ENCODE measurements at regions not wholly inside any gene's neighbourhood (a gene's known extent, or its start where the extent isn't known, plus 50 kb on each side); places are given as distances from the start of the nearest gene placed in this dataset.

DNA sequence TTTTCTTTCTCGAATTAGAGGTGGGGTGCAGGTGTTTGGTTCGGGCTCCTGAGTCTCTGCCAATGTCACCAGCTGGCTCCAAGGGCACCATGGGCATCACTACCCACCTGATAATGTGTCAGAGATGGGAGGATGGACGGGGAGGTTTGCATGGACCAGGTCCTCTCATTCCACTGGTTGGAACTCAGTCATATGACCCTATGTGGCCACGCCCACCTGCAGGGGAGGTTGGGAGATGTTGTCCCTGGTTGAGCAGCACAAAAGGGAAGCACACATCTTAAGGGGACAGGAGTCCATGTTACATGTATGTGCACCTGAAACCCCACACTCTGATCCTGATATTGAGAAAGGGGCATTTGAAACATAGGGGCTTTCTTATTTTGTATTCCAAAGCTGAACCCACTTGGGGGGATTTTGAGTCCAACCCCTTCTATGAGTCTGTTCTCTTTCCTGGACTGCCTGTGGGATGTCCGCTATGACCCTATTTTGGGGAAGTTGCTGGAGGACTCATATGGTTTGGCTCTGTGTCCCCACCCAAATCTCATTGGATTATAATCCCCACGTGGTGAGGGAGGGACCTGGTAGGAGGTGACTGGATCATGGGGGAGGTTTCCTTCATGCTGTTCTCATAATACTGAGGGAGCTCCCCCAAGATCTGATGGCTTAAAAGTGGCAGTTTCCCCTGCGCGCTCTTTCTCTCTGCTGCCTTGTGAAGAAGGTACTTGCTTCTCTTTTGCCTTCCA lies 66.9 kb upstream of the BAIAP2L1 start:
- TF ChIP-seq EZH2 (IDR thresholded peaks at IDR 0.05; ENCODE audit: low read length, unreplicated experiment) (no peak), EZH2phosphoT487 (IDR thresholded peaks at IDR 0.05; ENCODE audit: borderline replicate concordance, low read length) (no peak)

Measured in PC-3 (cell line).